SH-SY5Y (cell line): ENCODE measurements at regions not wholly inside any gene's neighbourhood (a gene's known extent, or its start where the extent isn't known, plus 50 kb on each side); places are given as distances from the start of the nearest gene placed in this dataset.

Experiments
- GATA2 ChIP-seq: IDR thresholded peaks from 2 replicates; pipeline ENCODE4 v1.6.1; 2011; ENCODE audit warnings: mild to moderate bottlenecking, low read depth, low read length
- GATA3 ChIP-seq: IDR thresholded peaks from 2 replicates; pipeline ENCODE4 v1.6.1; 2011; ENCODE audit warnings: low read depth, mild to moderate bottlenecking, low read length, moderate library complexity

DNA sequence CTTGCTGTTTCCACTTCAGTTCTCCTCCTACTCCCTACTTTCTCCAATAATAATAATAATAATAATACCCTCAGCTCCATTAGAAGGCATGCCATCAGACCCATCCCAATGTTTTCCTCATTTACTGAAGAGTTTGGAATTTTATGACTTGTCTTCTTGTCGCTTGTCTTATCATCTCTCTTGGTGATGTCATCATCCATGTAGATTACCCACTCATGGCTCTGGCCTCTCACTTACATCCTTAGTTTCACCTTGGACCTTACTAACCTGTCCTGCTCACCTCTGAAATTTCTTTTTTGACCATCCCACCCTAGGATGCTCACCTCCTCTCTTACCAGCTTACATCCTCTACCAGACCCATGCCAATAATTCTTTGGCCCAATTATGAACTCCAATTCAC is 329.3 kb downstream of the ACTL7B start:
- TF ChIP-seq GATA2 = no peak
- TF ChIP-seq GATA3 = no peak
